ENCODE measurements at regions not wholly inside any gene's neighbourhood (a gene's known extent, or its start where the extent isn't known, plus 50 kb on each side); places are given as distances from the start of the nearest gene placed in this dataset.

DNA sequence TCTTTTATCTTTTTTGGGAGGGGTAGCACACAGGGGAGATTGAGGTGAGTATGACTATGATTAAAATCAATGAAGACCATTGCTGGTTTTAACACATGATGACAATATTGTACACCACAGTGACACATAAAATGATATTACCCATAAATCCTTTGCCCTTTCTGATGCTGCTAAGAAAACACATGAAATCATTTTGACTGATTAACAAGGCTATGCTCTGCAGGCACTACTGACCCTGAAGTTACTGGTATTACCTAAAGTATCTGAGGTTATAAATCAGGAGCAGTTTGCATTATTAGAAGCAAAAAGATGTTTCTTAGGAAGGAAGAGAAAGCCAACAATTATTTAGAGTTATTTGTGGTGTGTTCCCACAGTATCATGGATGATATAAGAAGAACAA, 701.2 kb upstream of the PTBP2 start:
- no peaks in the 10 kb centered on the region for H3K27me3 ChIP-seq (ENCODE audit: control insufficient read depth, insufficient read depth, low read length, poor library complexity, severe bottlenecking)
- no peaks in the 10 kb centered on the region for H3K36me3 ChIP-seq (ENCODE audit: control insufficient read depth, insufficient read depth, low read length)
- H3K4me1 ChIP-seq (ENCODE audit: control insufficient read depth, insufficient read depth, low read length), result no peaks in the 10 kb centered on the region
- no peak overlapping the region for H3K27ac ChIP-seq (ENCODE audit: insufficient read depth, low read depth, low read length, poor library complexity, severe bottlenecking)
- no peaks in the 10 kb centered on the region for H3K9me3 ChIP-seq (ENCODE audit: control insufficient read depth, low read length)
- H3K4me3 ChIP-seq (ENCODE audit: insufficient read depth, low read depth, low read length), result no peak overlapping the region

DNA sequence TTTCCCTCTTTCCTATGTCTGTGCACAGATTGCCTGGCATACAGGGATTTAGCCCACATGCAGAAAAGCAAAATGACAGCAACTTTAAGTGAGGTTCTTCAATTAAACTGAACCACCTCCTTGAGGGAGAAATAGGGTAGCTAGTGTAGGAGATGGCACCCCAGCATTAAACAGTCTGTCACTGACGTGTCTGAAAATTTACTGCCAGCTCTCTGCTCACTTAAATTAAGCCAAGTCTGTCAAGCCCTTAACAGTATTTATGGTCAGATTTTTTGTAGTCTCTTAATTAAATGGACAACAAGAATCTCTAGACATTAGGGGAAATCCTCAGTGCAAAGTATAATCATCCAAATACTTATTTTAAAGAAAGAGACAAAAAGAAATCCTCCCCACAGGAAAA, 696.5 kb upstream of the PTBP2 start:
- no peaks in the 10 kb centered on the region for H3K4me1 ChIP-seq (ENCODE audit: control insufficient read depth, insufficient read depth, low read length)
- no peaks in the 10 kb centered on the region for H3K9me3 ChIP-seq (ENCODE audit: control insufficient read depth, low read length)
- no peak overlapping the region for H3K27ac ChIP-seq (ENCODE audit: insufficient read depth, low read depth, low read length, poor library complexity, severe bottlenecking)
- H3K36me3 ChIP-seq (ENCODE audit: control insufficient read depth, insufficient read depth, low read length), result no peaks in the 10 kb centered on the region
- no peak overlapping the region for H3K4me3 ChIP-seq (ENCODE audit: insufficient read depth, low read depth, low read length)
- H3K27me3 ChIP-seq (ENCODE audit: control insufficient read depth, insufficient read depth, low read length, poor library complexity, severe bottlenecking), result no peaks in the 10 kb centered on the region
- 95 to 100% methylated on average over 1 of the region's 1 CpG for WGBS, 2 experiments

DNA sequence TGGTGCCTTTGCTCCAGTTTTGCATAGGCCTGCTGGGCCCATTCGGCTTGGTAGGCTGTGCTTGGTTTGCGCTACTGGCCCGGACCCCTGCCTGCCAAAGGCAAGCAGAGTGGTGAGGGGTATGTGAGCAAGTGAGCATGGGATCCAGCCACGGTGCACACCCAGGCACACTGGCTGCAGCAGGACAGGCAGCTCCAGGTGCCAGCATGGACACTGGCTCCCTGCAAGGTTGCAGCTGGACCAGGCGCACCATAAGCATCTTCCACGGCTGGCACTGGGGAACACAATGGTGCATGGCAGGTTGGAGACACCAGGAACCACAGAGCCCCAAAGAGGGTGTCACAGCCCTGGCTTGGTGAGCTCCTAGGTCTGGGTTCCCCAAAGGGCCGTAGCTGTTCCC, 693.5 kb upstream of the PTBP2 start:
- Histone ChIP-seq H3K4me1 (ENCODE audit: control insufficient read depth, insufficient read depth, low read length) (no peaks in the 10 kb centered on the region), H3K27ac (ENCODE audit: insufficient read depth, low read depth, low read length, poor library complexity, severe bottlenecking) (no peak overlapping the region), H3K36me3 (ENCODE audit: control insufficient read depth, insufficient read depth, low read length) (no peaks in the 10 kb centered on the region), H3K27me3 (ENCODE audit: control insufficient read depth, insufficient read depth, low read length, poor library complexity, severe bottlenecking) (no peaks in the 10 kb centered on the region), H3K4me3 (ENCODE audit: insufficient read depth, low read depth, low read length) (no peak overlapping the region), H3K9me3 (ENCODE audit: control insufficient read depth, low read length) (no peaks in the 10 kb centered on the region)
- WGBS, 2 experiments, result 95 to 96% methylated on average over 7 of the region's 7 CpGs

DNA sequence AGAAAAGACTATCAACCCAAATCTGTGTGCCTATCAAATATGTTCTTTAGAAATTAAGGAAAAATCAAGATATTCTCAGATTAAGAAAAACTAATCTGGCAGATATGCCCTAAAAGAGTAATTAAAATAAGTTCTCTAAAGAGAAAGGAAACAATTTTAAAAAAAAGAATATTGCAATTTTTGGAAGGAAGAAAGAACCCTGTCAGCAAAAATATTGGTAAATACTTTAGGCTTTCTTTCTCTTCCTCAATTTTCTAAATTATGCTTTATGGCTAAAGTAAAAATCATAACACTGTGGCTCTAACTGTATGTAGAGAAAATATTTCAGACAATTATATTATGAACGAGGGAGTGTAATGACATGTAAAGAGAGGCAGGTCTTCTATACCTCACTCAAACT, 691.3 kb upstream of the PTBP2 start:
- H3K27ac ChIP-seq (ENCODE audit: insufficient read depth, low read depth, low read length, poor library complexity, severe bottlenecking), result no peak overlapping the region
- no peaks in the 10 kb centered on the region for H3K27me3 ChIP-seq (ENCODE audit: control insufficient read depth, insufficient read depth, low read length, poor library complexity, severe bottlenecking)
- no peak overlapping the region for H3K4me3 ChIP-seq (ENCODE audit: insufficient read depth, low read depth, low read length)
- WGBS, 2 experiments, result 100% methylated on average over 1 of the region's 1 CpG; no CpG with 5 or more reads in 1 of the 2 experiments
- no peaks in the 10 kb centered on the region for H3K4me1 ChIP-seq (ENCODE audit: control insufficient read depth, insufficient read depth, low read length)
- no peaks in the 10 kb centered on the region for H3K9me3 ChIP-seq (ENCODE audit: control insufficient read depth, low read length)
- no peaks in the 10 kb centered on the region for H3K36me3 ChIP-seq (ENCODE audit: control insufficient read depth, insufficient read depth, low read length)

DNA sequence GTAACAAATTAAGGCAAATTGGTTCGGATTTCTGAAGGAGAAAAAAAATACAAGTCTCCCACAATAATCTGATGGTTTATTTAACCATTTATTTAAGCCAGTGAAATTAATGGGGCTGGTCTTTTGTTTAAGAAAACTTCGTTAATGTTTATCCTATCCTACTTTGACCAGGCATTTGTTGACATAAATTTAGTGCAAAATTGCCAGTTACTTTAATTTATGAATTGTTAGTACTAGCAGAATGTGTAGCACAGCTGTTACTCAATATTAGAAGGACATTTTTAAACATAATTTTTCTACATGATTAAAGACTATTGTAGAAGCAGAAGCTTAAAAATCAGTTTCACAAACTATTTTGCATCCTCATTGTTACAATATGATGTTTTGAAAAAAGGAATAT, 687.6 kb upstream of the PTBP2 start:
- H3K4me1 ChIP-seq (ENCODE audit: control insufficient read depth, insufficient read depth, low read length), result no peaks in the 10 kb centered on the region
- H3K9me3 ChIP-seq (ENCODE audit: control insufficient read depth, low read length), result no peaks in the 10 kb centered on the region
- H3K27ac ChIP-seq (ENCODE audit: insufficient read depth, low read depth, low read length, poor library complexity, severe bottlenecking), result no peak overlapping the region
- H3K27me3 ChIP-seq (ENCODE audit: control insufficient read depth, insufficient read depth, low read length, poor library complexity, severe bottlenecking), result no peaks in the 10 kb centered on the region
- no peaks in the 10 kb centered on the region for H3K36me3 ChIP-seq (ENCODE audit: control insufficient read depth, insufficient read depth, low read length)
- H3K4me3 ChIP-seq (ENCODE audit: insufficient read depth, low read depth, low read length), result no peak overlapping the region
- 95 to 100% methylated on average over 1 to 2 of the region's 2 CpGs for WGBS, 2 experiments

DNA sequence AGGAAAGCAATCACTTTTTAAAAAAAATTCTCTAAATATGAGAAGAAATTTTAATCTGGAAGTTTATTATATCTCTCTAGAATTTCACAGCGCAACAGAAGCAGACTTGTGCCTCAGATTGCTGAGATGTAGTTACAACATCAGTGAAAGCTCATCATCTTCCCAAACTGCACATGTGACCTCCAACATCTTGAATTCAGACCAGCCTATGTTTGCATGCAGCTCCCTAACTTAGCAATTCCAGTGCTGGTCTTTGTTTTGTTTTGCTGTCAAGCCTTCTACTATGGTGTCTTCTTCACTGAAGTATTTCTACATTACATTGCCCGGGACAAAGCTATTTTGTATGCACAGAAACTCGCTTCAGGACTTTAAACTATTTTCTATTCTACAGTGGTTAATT, 684.8 kb upstream of the PTBP2 start:
- Histone ChIP-seq H3K4me1 (ENCODE audit: control insufficient read depth, insufficient read depth, low read length) (no peaks in the 10 kb centered on the region), H3K27me3 (ENCODE audit: control insufficient read depth, insufficient read depth, low read length, poor library complexity, severe bottlenecking) (no peaks in the 10 kb centered on the region), H3K27ac (ENCODE audit: insufficient read depth, low read depth, low read length, poor library complexity, severe bottlenecking) (no peak overlapping the region), H3K4me3 (ENCODE audit: insufficient read depth, low read depth, low read length) (no peak overlapping the region), H3K9me3 (ENCODE audit: control insufficient read depth, low read length) (no peaks in the 10 kb centered on the region), H3K36me3 (ENCODE audit: control insufficient read depth, insufficient read depth, low read length) (no peaks in the 10 kb centered on the region)
- whole genome bisulfite sequencing, 2 experiments, result 92 to 96% methylated on average over 2 to 3 of the region's 3 CpGs

DNA sequence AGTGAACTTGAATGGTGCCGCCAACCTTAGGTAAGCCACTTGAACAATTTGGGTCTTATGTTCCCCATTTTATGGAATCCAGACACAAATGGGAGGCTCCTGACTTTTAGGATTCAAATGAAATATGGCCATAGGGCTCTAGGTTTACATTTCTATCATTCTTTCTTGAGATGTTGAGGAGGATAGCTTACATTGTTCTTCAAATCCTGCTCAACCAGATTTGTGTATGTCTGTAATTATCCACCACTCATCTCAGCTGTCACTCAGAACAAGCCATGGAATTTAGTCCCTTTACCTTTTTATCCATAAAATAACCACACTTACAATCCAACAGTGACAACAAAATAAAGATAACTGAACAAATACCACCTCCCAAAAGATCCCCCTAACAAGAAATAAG, 682.9 kb upstream of the PTBP2 start:
- Histone ChIP-seq H3K36me3 (ENCODE audit: control insufficient read depth, insufficient read depth, low read length) (no peaks in the 10 kb centered on the region), H3K27me3 (ENCODE audit: control insufficient read depth, insufficient read depth, low read length, poor library complexity, severe bottlenecking) (no peaks in the 10 kb centered on the region), H3K9me3 (ENCODE audit: control insufficient read depth, low read length) (no peaks in the 10 kb centered on the region), H3K4me3 (ENCODE audit: insufficient read depth, low read depth, low read length) (no peak overlapping the region), H3K4me1 (ENCODE audit: control insufficient read depth, insufficient read depth, low read length) (no peaks in the 10 kb centered on the region), H3K27ac (ENCODE audit: insufficient read depth, low read depth, low read length, poor library complexity, severe bottlenecking) (no peak overlapping the region)
- WGBS, 2 experiments, result 88 to 92% methylated on average over 1 of the region's 1 CpG

DNA sequence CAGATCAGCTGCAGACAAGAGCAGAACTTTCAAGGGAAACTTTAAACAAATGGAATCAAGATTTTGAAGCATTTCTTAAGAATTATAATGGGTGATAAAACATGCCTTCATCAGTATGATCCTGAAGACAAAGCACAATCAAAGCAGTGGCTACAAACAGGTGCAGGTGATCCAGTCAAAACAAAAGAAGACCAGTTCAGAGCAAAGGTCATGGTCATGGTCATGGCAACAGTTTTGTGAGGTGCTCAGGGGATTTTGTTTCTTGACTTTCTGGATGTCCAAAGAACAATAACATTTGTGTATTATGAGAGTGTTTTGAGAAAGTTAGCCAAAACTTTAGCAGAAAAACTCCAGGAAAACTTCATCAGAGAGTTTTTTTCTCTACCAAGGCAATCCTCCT, 681.7 kb upstream of the PTBP2 start:
- Histone ChIP-seq H3K27me3 (ENCODE audit: control insufficient read depth, insufficient read depth, low read length, poor library complexity, severe bottlenecking) (no peaks in the 10 kb centered on the region), H3K27ac (ENCODE audit: insufficient read depth, low read depth, low read length, poor library complexity, severe bottlenecking) (no peak overlapping the region), H3K9me3 (ENCODE audit: control insufficient read depth, low read length) (no peaks in the 10 kb centered on the region), H3K4me1 (ENCODE audit: control insufficient read depth, insufficient read depth, low read length) (no peaks in the 10 kb centered on the region), H3K36me3 (ENCODE audit: control insufficient read depth, insufficient read depth, low read length) (no peaks in the 10 kb centered on the region), H3K4me3 (ENCODE audit: insufficient read depth, low read depth, low read length) (no peak overlapping the region)

DNA sequence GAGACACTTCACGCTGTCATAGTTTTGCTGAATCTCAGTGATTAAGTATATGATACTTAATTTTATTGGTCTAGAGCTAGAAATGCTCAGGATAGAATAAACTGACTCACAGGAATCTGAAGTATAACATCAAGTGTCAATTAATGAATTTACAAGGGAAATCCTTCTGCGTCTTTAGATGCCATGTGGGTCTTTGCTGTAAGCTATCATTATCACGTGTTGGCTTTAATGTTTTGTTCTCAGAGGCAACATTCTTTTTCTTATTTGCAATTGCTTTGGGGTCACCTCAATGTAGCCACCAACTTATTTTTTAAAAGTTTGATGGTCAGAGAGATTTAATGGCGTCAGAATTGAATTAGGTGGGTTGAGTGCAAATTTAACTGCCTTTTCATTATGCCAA, 680.1 kb upstream of the PTBP2 start:
- no peak overlapping the region for H3K4me3 ChIP-seq (ENCODE audit: insufficient read depth, low read depth, low read length)
- H3K27me3 ChIP-seq (ENCODE audit: control insufficient read depth, insufficient read depth, low read length, poor library complexity, severe bottlenecking), result no peaks in the 10 kb centered on the region
- H3K4me1 ChIP-seq (ENCODE audit: control insufficient read depth, insufficient read depth, low read length), result no peaks in the 10 kb centered on the region
- 88 to 98% methylated on average over 3 of the region's 4 CpGs for WGBS, 2 experiments
- H3K36me3 ChIP-seq (ENCODE audit: control insufficient read depth, insufficient read depth, low read length), result no peaks in the 10 kb centered on the region
- no peaks in the 10 kb centered on the region for H3K9me3 ChIP-seq (ENCODE audit: control insufficient read depth, low read length)
- H3K27ac ChIP-seq (ENCODE audit: insufficient read depth, low read depth, low read length, poor library complexity, severe bottlenecking), result no peak overlapping the region

DNA sequence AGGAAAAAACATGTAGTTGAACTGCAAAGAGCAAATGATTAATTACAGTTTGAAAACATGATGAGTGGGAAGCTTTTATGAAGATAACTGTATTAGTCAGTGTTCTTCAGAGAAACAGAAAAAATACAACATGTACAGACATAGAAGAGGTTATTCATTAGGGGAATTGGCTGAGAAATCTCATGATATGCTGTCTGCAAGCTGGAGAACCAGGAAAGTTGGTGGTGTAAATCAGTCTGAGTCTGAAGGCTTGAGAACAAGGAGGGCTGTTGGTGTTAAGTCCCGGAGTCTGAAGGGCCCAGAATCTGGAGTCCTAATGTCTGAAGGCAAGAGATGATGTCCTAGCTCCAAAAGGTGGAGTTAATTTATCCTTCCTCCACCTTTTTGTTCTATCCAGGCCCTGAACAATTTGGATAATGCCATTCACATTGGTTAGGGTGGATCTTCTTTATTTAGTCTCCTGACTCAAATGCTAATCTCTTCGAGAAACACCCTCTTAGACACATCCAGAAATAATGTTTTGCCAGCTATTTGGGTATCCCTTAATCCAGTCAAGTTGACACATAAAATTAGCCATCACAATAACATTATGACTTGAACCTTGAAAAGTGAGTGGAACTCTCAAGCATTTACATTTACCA, 672.9 kb upstream of the PTBP2 start:
- WGBS, 2 experiments, result 89 to 90% methylated on average over 2 of the region's 2 CpGs
- no peak overlapping the region for H3K4me3 ChIP-seq (ENCODE audit: insufficient read depth, low read depth, low read length)
- no peaks in the 10 kb centered on the region for H3K9me3 ChIP-seq (ENCODE audit: control insufficient read depth, low read length)

More for the DNA sequence above, 672.9 kb upstream of the PTBP2 start:
- H3K27ac ChIP-seq (ENCODE audit: insufficient read depth, low read depth, low read length, poor library complexity, severe bottlenecking), result no peak overlapping the region
- H3K36me3 ChIP-seq (ENCODE audit: control insufficient read depth, insufficient read depth, low read length), result no peaks in the 10 kb centered on the region
- no peaks in the 10 kb centered on the region for H3K4me1 ChIP-seq (ENCODE audit: control insufficient read depth, insufficient read depth, low read length)
- H3K27me3 ChIP-seq (ENCODE audit: control insufficient read depth, insufficient read depth, low read length, poor library complexity, severe bottlenecking), result no peaks in the 10 kb centered on the region

All from ectodermal cell (in vitro differentiated cells).